ENCODE measurements at regions not wholly inside any gene's neighbourhood (a gene's known extent, or its start where the extent isn't known, plus 50 kb on each side); places are given as distances from the start of the nearest gene placed in this dataset.
"Not testable (repeated sequence)": the region's sequence is repeated elsewhere in the genome, so short reads cannot be mapped to it uniquely, and the experiment has no call there.

DNA sequence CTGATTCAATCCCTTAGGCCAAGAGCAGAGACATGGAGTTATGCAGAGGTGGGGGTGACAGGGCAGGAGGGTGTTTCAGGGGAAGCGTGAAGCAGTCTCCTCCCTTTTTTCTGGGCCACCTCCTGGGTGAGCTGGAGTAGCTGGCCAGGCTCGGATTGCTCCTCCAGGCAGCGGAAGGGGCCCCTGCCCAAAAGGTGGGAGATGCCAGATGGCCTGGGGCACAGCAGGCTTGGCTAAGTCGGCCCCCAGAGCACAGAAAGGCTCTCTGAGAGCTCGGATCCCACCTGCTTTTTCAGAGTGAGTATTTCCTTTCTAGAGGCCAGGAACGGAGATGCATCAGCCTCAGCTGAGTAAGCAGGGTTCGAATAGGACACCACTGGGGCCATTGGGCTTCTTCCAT lies 196.9 kb downstream of the ANKRD30B start:
- no peak overlapping the region for H3K27ac Mint-ChIP-seq
- no peaks in the 10 kb centered on the region for H3K27me3 Mint-ChIP-seq
- no peaks in the 10 kb centered on the region for H3K9me3 Mint-ChIP-seq
- no peak overlapping the region for H3K4me3 Mint-ChIP-seq
- H3K4me1 Mint-ChIP-seq: no peaks in the 10 kb centered on the region
- no peaks in the 10 kb centered on the region for H3K36me3 Mint-ChIP-seq

DNA sequence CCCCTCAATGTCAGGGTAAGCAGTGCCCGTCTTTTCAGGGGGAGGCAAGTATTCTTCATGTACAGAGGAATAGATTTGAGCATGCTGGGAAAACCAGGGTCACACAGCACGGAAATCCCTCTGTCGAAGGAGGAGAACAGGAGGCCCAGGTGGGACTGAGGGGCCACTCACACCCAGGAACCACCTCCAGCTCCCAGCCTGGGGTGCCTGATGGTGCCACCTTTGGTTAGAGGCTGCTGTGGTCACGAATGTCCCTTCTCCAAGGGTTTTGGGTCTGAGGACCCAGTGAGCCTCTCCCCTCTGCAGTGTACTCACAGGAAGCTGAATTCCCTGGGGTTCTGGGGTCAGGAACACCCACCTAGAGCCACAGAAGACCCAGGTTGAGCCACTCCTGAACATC lies 197.3 kb downstream of the ANKRD30B start:
- Mint-ChIP-seq H3K9me3 (no peaks in the 10 kb centered on the region), H3K4me1 (no peaks in the 10 kb centered on the region), H3K27me3 (no peaks in the 10 kb centered on the region), H3K36me3 (no peaks in the 10 kb centered on the region), H3K4me3 (no peak overlapping the region), H3K27ac (no peak overlapping the region)

DNA sequence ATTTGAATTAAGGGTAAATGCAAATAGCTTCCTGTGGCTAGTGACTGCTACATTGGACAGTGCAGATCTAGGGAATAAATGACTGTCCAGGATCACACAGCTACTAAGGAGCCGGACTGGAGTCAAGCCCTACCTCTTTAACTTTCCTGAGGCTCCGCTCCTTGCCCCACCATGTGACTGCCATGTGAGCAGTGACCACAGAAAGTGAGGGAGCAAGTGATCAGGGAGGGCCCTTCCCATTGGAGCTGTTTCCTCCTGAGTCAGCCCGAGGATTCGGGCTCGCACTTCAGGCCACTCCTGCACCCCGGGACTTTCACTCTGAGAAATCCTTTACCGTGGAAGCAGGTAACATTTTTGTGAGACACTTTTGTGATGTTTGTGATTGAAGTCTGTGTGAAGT lies 198.0 kb downstream of the ANKRD30B start:
- Mint-ChIP-seq H3K4me1 (no peaks in the 10 kb centered on the region), H3K4me3 (no peak overlapping the region), H3K36me3 (no peaks in the 10 kb centered on the region), H3K27ac (no peak overlapping the region), H3K9me3 (no peaks in the 10 kb centered on the region), H3K27me3 (no peaks in the 10 kb centered on the region)

- H3K27me3 Mint-ChIP-seq, H3K9me3 Mint-ChIP-seq, H3K4me3 Mint-ChIP-seq, H3K36me3 Mint-ChIP-seq, H3K27ac Mint-ChIP-seq, H3K4me1 Mint-ChIP-seq: not testable (repeated sequence)
Observed at GRCh38 chr18:14946741-14947470, 198.9 kb downstream of the ANKRD30B start.

DNA sequence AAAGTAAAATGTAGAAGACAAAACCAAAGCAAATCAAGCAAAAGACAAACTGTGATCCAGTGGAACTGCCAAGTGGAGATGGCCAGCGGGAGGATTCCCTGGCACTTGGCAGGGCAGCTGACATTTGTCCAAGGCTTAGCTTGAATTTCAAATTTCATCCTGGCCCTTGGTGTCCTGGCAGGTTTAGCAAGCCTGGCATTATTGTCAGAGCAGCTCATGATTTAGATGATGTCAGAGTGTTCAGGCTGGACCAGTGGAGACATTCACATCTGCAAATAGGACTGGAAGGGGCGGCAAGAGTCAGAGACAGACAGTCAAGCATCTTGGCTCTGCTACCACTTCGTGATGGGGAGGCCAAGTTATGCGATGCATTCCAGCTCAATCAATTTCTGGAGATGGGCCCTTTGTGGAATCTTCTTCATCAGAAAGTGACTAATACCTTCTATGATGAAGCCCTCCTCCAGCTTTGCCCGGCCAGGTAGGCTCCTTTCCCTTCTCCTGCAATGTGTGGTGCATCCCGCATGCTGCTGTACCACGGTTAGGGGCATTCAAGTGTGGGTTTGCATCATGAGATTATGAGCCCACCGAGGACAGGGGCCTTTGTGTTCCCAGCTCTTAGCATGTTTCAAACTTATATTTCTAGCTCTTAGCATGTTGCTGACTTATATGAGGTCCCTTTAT lies 199.7 kb downstream of the ANKRD30B start:
- H3K27ac Mint-ChIP-seq: no peak overlapping the region
- no peaks in the 10 kb centered on the region for H3K36me3 Mint-ChIP-seq
- no peak overlapping the region for H3K4me3 Mint-ChIP-seq
- H3K4me1 Mint-ChIP-seq: no peaks in the 10 kb centered on the region
- no peaks in the 10 kb centered on the region for H3K27me3 Mint-ChIP-seq
- H3K9me3 Mint-ChIP-seq: no peaks in the 10 kb centered on the region

DNA sequence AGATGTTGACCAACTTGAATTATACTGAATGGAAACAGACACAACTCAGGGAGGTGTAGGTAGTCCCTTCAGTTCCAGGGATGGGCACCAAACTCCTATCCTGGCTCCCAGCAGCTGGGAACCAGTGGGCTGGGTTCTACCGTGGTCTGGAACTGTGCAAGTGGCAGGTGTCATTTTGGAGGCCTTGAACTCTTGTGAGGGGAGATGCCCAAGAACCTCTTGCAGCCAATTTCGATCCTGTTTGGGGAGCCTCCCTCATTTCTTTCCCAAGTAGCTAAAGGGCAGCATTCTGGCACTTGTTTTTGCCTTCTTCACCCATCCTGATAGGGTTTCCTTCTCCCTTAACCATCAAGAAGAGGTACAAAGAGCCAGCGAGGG lies 200.2 kb downstream of the ANKRD30B start:
- no peaks in the 10 kb centered on the region for H3K36me3 Mint-ChIP-seq
- no peak overlapping the region for H3K27ac Mint-ChIP-seq
- H3K9me3 Mint-ChIP-seq: no peaks in the 10 kb centered on the region
- no peaks in the 10 kb centered on the region for H3K27me3 Mint-ChIP-seq
- no peak overlapping the region for H3K4me3 Mint-ChIP-seq
- no peaks in the 10 kb centered on the region for H3K4me1 Mint-ChIP-seq

DNA sequence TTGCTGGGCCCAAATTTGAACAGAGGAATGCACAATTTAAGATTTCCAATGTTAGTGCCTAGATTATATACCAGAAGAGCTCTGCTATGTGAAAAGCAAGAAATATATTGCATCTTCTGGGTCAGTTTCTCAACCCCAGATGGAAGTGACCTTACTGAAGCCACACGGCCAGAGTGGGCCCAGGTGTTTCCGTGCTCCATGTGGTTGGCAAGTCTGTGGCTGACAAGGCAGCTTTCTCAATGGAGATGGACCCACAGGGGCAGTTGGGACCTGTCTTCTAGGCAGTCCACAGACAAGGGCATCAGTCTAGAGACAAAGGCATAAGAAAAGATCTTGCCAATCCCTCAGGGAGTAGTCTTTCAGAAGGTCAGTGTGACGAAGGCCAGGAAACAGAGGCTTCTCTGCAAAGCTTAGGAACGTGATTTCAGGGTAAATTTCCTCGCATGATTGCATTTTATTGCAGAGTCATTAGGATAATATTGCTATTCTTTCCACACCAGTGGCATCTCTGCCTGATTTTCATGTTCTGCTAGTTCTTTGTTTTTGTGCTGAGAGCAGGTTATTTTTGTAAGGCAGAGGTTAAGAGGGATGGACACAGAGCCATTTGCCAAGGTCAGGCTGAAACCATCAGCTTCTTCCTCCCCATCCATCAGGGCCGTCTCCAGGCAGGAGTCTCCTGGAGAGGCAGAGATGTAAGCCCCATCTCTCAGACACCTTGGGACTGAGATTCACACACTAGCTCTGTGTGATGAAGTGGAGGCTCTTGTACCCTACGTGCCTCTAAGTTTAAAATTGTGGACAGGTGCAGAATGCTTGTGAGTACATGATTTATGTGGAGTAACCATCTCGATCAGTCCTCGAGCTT lies 202.1 kb downstream of the ANKRD30B start:
- Mint-ChIP-seq H3K4me1 (no peaks in the 10 kb centered on the region), H3K4me3 (no peak overlapping the region), H3K27ac (no peak overlapping the region), H3K27me3 (no peaks in the 10 kb centered on the region), H3K36me3 (no peaks in the 10 kb centered on the region), H3K9me3 (no peaks in the 10 kb centered on the region)

DNA sequence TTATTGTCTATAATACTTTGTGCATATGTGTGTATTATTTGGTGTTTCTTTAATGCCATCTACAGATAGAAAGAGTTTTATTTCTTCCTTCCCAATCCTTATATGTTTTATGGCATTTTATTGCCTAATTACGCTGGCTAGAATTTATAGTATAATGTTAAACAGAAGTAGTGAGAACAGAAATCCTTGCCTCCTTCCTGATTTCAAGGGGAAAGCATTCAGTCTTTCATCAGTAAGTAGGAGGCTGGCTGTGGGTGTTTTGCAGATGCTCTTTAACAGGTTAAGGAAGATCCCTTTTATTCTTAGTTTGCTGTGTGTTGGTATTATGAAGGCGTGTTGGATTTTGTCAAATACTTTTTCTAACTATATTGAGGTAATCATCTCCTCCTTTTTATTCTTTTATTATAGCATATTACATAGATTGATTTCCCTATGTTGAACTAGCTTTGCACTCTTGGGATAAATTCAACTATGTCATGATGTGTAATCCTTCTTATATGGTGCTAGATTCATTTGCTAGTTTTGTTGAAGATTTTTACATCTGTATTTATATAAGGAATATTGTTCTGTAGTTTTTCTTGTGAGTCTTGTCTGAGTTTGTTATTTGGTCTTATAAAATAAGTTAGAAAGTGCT lies 204.6 kb downstream of the ANKRD30B start:
- not testable (repeated sequence) for H3K36me3 Mint-ChIP-seq, H3K27me3 Mint-ChIP-seq, H3K4me1 Mint-ChIP-seq, H3K4me3 Mint-ChIP-seq, H3K9me3 Mint-ChIP-seq, H3K27ac Mint-ChIP-seq

DNA sequence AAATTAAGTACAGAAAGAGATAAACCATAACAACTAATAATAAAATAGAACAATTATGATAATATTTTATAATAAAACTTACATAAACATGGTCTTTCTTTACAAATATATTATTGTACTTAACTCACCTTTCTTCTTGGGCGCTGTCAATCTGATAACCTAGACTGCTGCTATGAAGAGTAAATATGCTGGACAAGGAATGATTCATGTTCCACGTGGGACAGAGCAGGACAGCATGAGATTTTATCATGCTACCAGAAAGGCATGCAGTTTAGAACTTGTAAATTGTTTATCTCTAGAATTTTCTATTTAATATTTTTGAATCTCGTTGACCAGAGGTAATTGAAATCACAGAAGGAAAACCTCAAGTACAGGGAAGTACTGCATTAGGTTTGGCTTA lies 210.7 kb downstream of the ANKRD30B start:
- H3K4me1 Mint-ChIP-seq: no peaks in the 10 kb centered on the region
- H3K4me3 Mint-ChIP-seq: no peak overlapping the region
- peaks cover 2% of the 10 kb centered on the region for H3K27me3 Mint-ChIP-seq
- H3K36me3 Mint-ChIP-seq: no peaks in the 10 kb centered on the region
- peaks cover 7% of the 10 kb centered on the region for H3K9me3 Mint-ChIP-seq
- no peak overlapping the region for H3K27ac Mint-ChIP-seq

GRCh38 chr18:14959550-14959949 lies 211.6 kb downstream of the ANKRD30B start:
- Mint-ChIP-seq H3K27me3 (peaks cover 2% of the 10 kb centered on the region), H3K4me1 (no peaks in the 10 kb centered on the region), H3K27ac (no peak overlapping the region), H3K9me3 (peaks cover 7% of the 10 kb centered on the region), H3K4me3 (no peak overlapping the region), H3K36me3 (no peaks in the 10 kb centered on the region)

DNA sequence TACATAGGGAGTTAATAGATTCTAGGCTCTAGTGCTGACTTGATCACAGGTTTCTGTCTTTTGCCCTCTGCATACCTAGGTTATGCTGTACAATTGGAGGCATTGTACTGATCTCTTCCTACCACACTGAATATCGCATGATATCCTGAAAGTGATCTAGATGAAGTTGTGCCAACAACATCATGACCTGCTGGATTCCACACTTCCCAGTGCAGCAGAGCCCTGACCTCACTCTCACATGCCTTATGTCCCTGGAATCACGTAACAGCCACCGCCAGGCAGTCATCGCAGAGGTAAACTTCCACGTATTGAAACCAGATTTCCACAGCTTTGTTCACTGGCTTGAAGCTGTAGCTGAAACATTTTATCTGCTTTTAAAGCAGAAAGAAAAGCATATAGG lies 214.0 kb downstream of the ANKRD30B start:
- Mint-ChIP-seq H3K4me1 (no peaks in the 10 kb centered on the region), H3K9me3 (peaks cover 3% of the 10 kb centered on the region), H3K36me3 (no peaks in the 10 kb centered on the region), H3K27me3 (peaks cover 2% of the 10 kb centered on the region), H3K27ac (no peak overlapping the region), H3K4me3 (no peak overlapping the region)

DNA sequence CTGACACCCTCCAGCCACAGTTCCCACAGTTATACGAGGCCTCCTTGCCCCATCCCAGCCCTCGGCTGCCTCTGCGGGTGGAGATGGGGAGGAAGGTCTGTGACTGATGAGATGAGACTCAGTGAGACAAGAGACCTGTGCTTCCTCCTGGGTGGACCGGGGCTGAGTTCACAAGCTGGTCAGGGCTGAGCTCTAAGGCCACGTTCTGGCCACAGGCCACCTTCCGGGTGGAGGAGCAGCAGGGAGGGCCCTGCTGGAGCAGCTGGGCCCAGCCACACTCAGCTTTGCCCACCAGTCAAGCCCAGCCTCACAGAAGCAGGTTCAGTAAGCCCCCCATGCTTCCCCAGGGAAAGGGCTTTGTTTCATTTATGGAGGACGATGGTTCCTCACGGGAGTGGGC lies 214.7 kb downstream of the ANKRD30B start:
- Mint-ChIP-seq H3K36me3 (no peaks in the 10 kb centered on the region), H3K4me3 (no peak overlapping the region), H3K9me3 (no peaks in the 10 kb centered on the region), H3K27me3 (peaks cover 2% of the 10 kb centered on the region), H3K4me1 (no peaks in the 10 kb centered on the region), H3K27ac (no peak overlapping the region)

GRCh38 chr18:14963246-14963645 lies 215.3 kb downstream of the ANKRD30B start:
- H3K36me3 Mint-ChIP-seq: no peaks in the 10 kb centered on the region
- no peaks in the 10 kb centered on the region for H3K4me1 Mint-ChIP-seq
- no peak overlapping the region for H3K4me3 Mint-ChIP-seq
- H3K27ac Mint-ChIP-seq: no peak overlapping the region
- peaks cover 2% of the 10 kb centered on the region for H3K27me3 Mint-ChIP-seq
- H3K9me3 Mint-ChIP-seq: no peaks in the 10 kb centered on the region

DNA sequence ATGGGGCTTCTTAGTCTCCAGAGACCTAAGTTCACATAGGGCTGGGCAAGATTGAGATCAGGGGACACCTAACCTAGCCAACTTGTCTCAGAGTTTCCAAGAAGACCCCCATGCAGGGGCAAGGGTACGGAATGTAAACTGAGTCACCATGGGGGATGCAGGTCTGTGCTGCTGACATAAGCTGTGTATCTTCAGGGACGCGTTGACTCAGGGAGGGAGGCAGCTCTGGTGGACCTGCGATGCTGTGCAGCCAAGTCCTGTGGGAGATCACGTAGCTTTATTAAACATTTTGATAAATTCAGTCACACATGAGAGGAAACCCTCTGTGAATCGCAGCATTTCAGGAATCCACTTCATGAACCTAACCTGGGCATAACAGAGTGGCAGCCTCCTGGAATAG lies 216.0 kb downstream of the ANKRD30B start:
- H3K4me3 Mint-ChIP-seq: no peak overlapping the region
- no peaks in the 10 kb centered on the region for H3K4me1 Mint-ChIP-seq
- no peaks in the 10 kb centered on the region for H3K9me3 Mint-ChIP-seq
- no peak overlapping the region for H3K27ac Mint-ChIP-seq
- peaks cover 2% of the 10 kb centered on the region for H3K27me3 Mint-ChIP-seq
- H3K36me3 Mint-ChIP-seq: no peaks in the 10 kb centered on the region

GRCh38 chr18:14964406-14964805 lies 216.4 kb downstream of the ANKRD30B start:
- Mint-ChIP-seq H3K27me3 (peaks cover 2% of the 10 kb centered on the region), H3K4me1 (no peaks in the 10 kb centered on the region), H3K4me3 (no peak overlapping the region), H3K27ac (no peak overlapping the region), H3K36me3 (no peaks in the 10 kb centered on the region), H3K9me3 (no peaks in the 10 kb centered on the region)

DNA sequence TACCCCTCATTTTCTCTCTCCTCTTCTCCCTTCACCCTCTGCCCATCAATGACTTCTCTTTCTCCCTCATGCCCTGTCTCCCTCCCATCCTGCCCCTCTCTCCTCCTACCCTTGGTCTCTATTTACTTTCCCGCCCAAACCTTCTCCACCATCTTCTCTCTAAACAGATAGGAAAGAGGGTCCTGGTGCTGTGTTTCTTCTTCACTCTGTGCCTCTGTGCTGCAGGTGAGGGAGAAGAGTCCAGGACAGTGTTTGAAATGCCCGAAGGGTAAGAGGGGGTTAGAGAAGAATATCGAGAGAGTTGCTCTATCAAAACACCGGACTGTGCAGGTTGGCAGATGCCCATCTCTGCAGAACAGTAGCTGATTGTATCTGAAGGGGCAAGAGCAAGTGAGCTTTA lies 217.0 kb downstream of the ANKRD30B start:
- H3K4me1 Mint-ChIP-seq, H3K36me3 Mint-ChIP-seq, H3K4me3 Mint-ChIP-seq, H3K27ac Mint-ChIP-seq, H3K27me3 Mint-ChIP-seq, H3K9me3 Mint-ChIP-seq: not testable (repeated sequence)
